PC-9 (cell line): ENCODE measurements at regions not wholly inside any gene's neighbourhood (a gene's known extent, or its start where the extent isn't known, plus 50 kb on each side); places are given as distances from the start of the nearest gene placed in this dataset.

Experiments used
- EZH2 ChIP-seq: fragments of 200-600 bp; sonication (generic); IDR thresholded peaks from 2 replicates; pipeline ENCODE4 v1.8.0; 2017; ENCODE audit warnings: antibody characterized with exemption, low read depth
- TF ChIP-seq, protein P1 (sequence below): fragments of 200-600 bp; sonication (generic); conservative IDR thresholded peaks from 2 replicates; pipeline ENCODE4 v1.6.1; 2017; ENCODE audit warnings: mixed run types, antibody characterized with exemption, mild to moderate bottlenecking, moderate library complexity

- TF ChIP-seq, protein P1, sequence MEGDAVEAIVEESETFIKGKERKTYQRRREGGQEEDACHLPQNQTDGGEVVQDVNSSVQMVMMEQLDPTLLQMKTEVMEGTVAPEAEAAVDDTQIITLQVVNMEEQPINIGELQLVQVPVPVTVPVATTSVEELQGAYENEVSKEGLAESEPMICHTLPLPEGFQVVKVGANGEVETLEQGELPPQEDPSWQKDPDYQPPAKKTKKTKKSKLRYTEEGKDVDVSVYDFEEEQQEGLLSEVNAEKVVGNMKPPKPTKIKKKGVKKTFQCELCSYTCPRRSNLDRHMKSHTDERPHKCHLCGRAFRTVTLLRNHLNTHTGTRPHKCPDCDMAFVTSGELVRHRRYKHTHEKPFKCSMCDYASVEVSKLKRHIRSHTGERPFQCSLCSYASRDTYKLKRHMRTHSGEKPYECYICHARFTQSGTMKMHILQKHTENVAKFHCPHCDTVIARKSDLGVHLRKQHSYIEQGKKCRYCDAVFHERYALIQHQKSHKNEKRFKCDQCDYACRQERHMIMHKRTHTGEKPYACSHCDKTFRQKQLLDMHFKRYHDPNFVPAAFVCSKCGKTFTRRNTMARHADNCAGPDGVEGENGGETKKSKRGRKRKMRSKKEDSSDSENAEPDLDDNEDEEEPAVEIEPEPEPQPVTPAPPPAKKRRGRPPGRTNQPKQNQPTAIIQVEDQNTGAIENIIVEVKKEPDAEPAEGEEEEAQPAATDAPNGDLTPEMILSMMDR: no peak
- no peak for TF ChIP-seq EZH2
Observed at GRCh38 chr16:86730086-86730485, 151.7 kb downstream of the FOXL1 start.
